ENCODE measurements at regions not wholly inside any gene's neighbourhood (a gene's known extent, or its start where the extent isn't known, plus 50 kb on each side); places are given as distances from the start of the nearest gene placed in this dataset.

GRCh38 chr7:114209968-114210367 lies 204.6 kb upstream of the FOXP2 start:
- Histone ChIP-seq H3K79me2 (ENCODE audit: insufficient read depth, low read length) (no peaks in the 10 kb centered on the region), H3K36me3 (replicated peaks in 1 of 2; ENCODE audit: control insufficient read depth in 1 of 2, insufficient read depth in 2 of 2, low read length in 2 of 2) (no peaks in the 10 kb centered on the region), H3K9ac (ENCODE audit: insufficient read depth, low read depth, low read length) (no peak overlapping the region), H4K20me1 (ENCODE audit: insufficient read depth, low read length) (no peaks in the 10 kb centered on the region), H3K27ac (ENCODE audit: extremely low read length, insufficient read depth, low read length) (no peak overlapping the region), H3K4me3 (replicated peaks in 1 of 3; ENCODE audit: insufficient read depth in 1 of 3, low read depth in 2 of 3, low read length in 3 of 3) (no peak overlapping the region), H3K4me2 (ENCODE audit: low read depth, low read length) (no peak overlapping the region), H3K9me3 (ENCODE audit: low read length) (no peaks in the 10 kb centered on the region), H3K4me1 (ENCODE audit: insufficient read depth, low read length) (no peaks in the 10 kb centered on the region), H3K27me3 (ENCODE audit: control insufficient read depth in 1 of 2, insufficient read depth in 2 of 2, low read length in 2 of 2) (no peaks in the 10 kb centered on the region), H2AFZ (ENCODE audit: low read length) (no peak overlapping the region)
- ChIA-PET POLR2A (no interaction called here), CTCF (ENCODE audit: low intra/inter-chr PET ratio, low total read pairs) (no interaction called here)
- TF ChIP-seq ATM (IDR thresholded peaks at IDR 0.05; ENCODE audit: borderline replicate concordance) (no peak), ATF1 (CRISPR knock-in tag; IDR thresholded peaks at IDR 0.05) (no peak), SETDB1 (CRISPR knock-in tag; IDR thresholded peaks at IDR 0.05; ENCODE audit: borderline replicate concordance) (no peak), FOXC1 (CRISPR knock-in tag; IDR thresholded peaks at IDR 0.05; ENCODE audit: borderline replicate concordance) (no peak)
- TF ChIP-seq, protein P1, sequence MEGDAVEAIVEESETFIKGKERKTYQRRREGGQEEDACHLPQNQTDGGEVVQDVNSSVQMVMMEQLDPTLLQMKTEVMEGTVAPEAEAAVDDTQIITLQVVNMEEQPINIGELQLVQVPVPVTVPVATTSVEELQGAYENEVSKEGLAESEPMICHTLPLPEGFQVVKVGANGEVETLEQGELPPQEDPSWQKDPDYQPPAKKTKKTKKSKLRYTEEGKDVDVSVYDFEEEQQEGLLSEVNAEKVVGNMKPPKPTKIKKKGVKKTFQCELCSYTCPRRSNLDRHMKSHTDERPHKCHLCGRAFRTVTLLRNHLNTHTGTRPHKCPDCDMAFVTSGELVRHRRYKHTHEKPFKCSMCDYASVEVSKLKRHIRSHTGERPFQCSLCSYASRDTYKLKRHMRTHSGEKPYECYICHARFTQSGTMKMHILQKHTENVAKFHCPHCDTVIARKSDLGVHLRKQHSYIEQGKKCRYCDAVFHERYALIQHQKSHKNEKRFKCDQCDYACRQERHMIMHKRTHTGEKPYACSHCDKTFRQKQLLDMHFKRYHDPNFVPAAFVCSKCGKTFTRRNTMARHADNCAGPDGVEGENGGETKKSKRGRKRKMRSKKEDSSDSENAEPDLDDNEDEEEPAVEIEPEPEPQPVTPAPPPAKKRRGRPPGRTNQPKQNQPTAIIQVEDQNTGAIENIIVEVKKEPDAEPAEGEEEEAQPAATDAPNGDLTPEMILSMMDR (CRISPR knock-in tag; IDR thresholded peaks at IDR 0.05): 0 out of 2 replicates have a peak, but pooled peaks have one; percentile 16
- ATAC-seq (0 out of 3 replicates have a peak, but pooled peaks have one; percentile 49), FAIRE-seq (no peak), DNase-seq (ENCODE audit: low spot score) (no peak)
- in situ Hi-C loops (cut with HindIII; ENCODE audit: extremely low pct_ligation_motif_present, low pct_unique_long_range_greater_than_20kb) (no loop called here), intact Hi-C loops (cut with micrococcal nuclease; ENCODE audit: unreplicated experiment) (loop anchor here (2.0 kb wide), 1 partner anchor 127 kb away; no protein-coding TSS in a partner anchor)
- 3% methylated on average over 1 of the region's 1 CpG for WGBS (ENCODE audit: low lambda C conversion rate)
- no TSS peak for BruUV-seq (replicated peaks)

DNA sequence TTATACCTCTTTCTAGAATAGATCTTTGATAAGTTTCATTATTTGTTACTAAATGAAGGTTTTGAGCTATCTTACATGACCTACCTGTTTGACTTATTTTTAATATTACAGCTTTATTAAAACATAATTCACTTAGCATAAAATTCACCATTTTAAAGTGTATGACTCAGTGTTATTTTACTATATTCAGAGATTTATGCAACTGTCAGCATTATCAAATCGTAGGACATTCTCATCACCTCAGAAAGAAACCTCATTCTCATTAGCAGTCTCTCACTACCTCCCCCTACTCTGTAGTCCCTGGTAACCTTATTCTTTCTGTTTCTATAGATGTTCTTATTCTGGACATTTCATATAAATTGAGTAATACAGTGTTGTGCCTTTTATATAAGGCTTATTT lies 207.9 kb upstream of the FOXP2 start:
- no peak overlapping the region for H2AFZ ChIP-seq (ENCODE audit: low read length)
- in situ Hi-C loops (cut with HindIII; ENCODE audit: extremely low pct_ligation_motif_present, low pct_unique_long_range_greater_than_20kb): no loop called here
- 0% methylated on average over 1 of the region's 1 CpG for WGBS (ENCODE audit: low lambda C conversion rate)
- H3K9me3 ChIP-seq (ENCODE audit: low read length): no peaks in the 10 kb centered on the region
- no peaks in the 10 kb centered on the region for H3K4me1 ChIP-seq (ENCODE audit: insufficient read depth, low read length)
- intact Hi-C loops (cut with micrococcal nuclease; ENCODE audit: unreplicated experiment): no loop called here
- H4K20me1 ChIP-seq (ENCODE audit: insufficient read depth, low read length): no peaks in the 10 kb centered on the region
- H3K79me2 ChIP-seq (ENCODE audit: insufficient read depth, low read length): no peaks in the 10 kb centered on the region
- H3K27me3 ChIP-seq (ENCODE audit: control insufficient read depth in 1 of 2, insufficient read depth in 2 of 2, low read length in 2 of 2): no peaks in the 10 kb centered on the region
- POLR2A ChIA-PET: no interaction called here
- TF ChIP-seq MYNN (CRISPR knock-in tag; IDR thresholded peaks at IDR 0.05; ENCODE audit: low read depth) (no peak), MAFF (IDR thresholded peaks at IDR 0.05; ENCODE audit: low read depth, low read length) (peak; percentile 76), MAFK (conservative IDR thresholded peaks at IDR 0.05 in 1 of 2, IDR thresholded peaks at IDR 0.05 in 1 of 2; ENCODE audit: low read length in 2 of 2) (peak; percentile 65 to 90)
- no peak overlapping the region for H3K4me2 ChIP-seq (ENCODE audit: low read depth, low read length)
- FAIRE-seq (no peak), ATAC-seq (no peak), DNase-seq (ENCODE audit: low spot score) (no peak)
- H3K9ac ChIP-seq (ENCODE audit: insufficient read depth, low read depth, low read length): no peak overlapping the region
- H3K27ac ChIP-seq (ENCODE audit: extremely low read length, insufficient read depth, low read length): no peak overlapping the region
- BruUV-seq (replicated peaks): no TSS peak
- CTCF ChIA-PET (ENCODE audit: low intra/inter-chr PET ratio, low total read pairs): no interaction called here
- no peaks in the 10 kb centered on the region for H3K36me3 ChIP-seq (replicated peaks in 1 of 2; ENCODE audit: control insufficient read depth in 1 of 2, insufficient read depth in 2 of 2, low read length in 2 of 2)
- no peak overlapping the region for H3K4me3 ChIP-seq (replicated peaks in 1 of 3; ENCODE audit: insufficient read depth in 1 of 3, low read depth in 2 of 3, low read length in 3 of 3)
